Neutrophil (primary cell): ENCODE measurements at regions not wholly inside any gene's neighbourhood (a gene's known extent, or its start where the extent isn't known, plus 50 kb on each side); places are given as distances from the start of the nearest gene placed in this dataset.

Source experiments
- H3K27ac ChIP-seq: fragments of 200-600 bp; sonication (generic); 2 replicates; pipeline ENCODE4 v1.5.1; 2016; ENCODE audit warnings: mild to moderate bottlenecking, moderate library complexity
- H3K27me3 ChIP-seq: fragments of 200-600 bp; sonication (generic); 2 replicates; pipeline ENCODE4 v1.6.0; 2016; ENCODE audit warnings: mild to moderate bottlenecking
- H3K36me3 ChIP-seq: fragments of 200-600 bp; sonication (generic); 2 replicates; pipeline ENCODE4 v1.5.1; 2017
- H3K4me1 ChIP-seq, 2 experiments: fragments of 200-600 bp in 1 of 2; sonication (generic) in 1 of 2; 1 replicate in 1 of 2; 2 replicates in 1 of 2; pipeline versions ENCODE4 v1.5.1 to v1.6.1; 2013 to 2016; ENCODE audit warnings: low read depth in 1 of 2, low read length in 1 of 2, mild to moderate bottlenecking in 1 of 2, moderate library complexity in 1 of 2; ENCODE audit not compliant: control insufficient read depth in 1 of 2, insufficient read depth in 1 of 2
- H3K4me3 ChIP-seq, 2 experiments: fragments of 200-600 bp in 1 of 2; sonication (generic) in 1 of 2; 1 replicate in 1 of 2; 2 replicates in 1 of 2; pipeline ENCODE4 v1.5.1; 2013 to 2016; ENCODE audit warnings: low read depth in 1 of 2, low read length in 1 of 2, mild to moderate bottlenecking in 1 of 2, moderate library complexity in 1 of 2
- H3K9me3 ChIP-seq: fragments of 200-600 bp; sonication (generic); 2 replicates; pipeline ENCODE4 v1.5.1; 2016
- TF ChIP-seq, protein P1 (sequence below): fragments of 200-600 bp; sonication (generic); IDR thresholded peaks from 2 replicates; pipeline ENCODE4 v1.5.1; 2016; ENCODE audit warnings: antibody characterized with exemption

DNA sequence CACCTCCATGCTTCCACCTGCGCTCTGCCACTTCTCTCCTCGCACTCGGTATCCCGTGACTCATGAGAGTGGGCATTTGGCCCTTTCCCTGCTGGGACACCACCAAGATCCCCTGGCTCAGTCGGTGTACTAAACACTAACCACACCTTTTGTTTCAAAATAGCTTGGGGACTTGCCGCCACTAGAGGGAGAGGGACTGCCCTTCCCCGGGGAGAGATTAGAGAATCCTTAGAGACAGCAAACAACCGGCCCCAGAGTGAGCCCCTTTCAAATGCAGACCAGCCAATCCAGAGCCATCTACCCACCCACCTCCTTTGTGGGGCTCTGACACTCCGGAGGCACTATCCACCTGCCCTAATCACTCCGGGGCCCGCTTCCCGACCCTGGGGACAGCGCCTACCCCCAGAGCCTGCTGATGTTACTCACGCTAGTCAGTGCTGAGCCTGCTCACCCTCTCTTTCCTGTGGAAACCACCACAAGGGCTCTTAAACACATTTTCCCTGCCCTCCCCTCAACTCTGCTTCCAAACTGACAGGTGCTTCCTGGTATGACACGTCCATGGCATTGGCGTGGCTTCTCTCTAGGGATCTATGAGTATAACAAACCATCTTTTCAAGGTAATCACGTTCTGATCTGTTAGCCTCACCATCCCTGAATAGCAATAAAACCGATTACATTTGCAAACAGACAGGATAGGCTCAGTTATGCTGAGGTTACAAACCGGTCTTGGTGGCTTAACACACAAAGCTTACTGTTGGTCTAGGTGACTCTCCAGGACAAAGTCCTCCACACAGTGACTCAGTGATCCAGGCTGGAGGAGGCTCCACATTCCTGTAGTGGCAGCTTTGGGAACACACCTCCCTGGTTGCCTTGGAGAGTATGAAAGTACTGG, 180.1 kb upstream of the MVB12B start:
- H3K9me3 ChIP-seq: no peaks in the 10 kb centered on the region
- TF ChIP-seq, protein P1, sequence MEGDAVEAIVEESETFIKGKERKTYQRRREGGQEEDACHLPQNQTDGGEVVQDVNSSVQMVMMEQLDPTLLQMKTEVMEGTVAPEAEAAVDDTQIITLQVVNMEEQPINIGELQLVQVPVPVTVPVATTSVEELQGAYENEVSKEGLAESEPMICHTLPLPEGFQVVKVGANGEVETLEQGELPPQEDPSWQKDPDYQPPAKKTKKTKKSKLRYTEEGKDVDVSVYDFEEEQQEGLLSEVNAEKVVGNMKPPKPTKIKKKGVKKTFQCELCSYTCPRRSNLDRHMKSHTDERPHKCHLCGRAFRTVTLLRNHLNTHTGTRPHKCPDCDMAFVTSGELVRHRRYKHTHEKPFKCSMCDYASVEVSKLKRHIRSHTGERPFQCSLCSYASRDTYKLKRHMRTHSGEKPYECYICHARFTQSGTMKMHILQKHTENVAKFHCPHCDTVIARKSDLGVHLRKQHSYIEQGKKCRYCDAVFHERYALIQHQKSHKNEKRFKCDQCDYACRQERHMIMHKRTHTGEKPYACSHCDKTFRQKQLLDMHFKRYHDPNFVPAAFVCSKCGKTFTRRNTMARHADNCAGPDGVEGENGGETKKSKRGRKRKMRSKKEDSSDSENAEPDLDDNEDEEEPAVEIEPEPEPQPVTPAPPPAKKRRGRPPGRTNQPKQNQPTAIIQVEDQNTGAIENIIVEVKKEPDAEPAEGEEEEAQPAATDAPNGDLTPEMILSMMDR: no peak
- H3K4me3 ChIP-seq: no peak overlapping the region
- no peak overlapping the region for H3K27ac ChIP-seq
- no peaks in the 10 kb centered on the region for H3K4me1 ChIP-seq
- no peaks in the 10 kb centered on the region for H3K36me3 ChIP-seq
- peaks cover 50% of the 10 kb centered on the region for H3K27me3 ChIP-seq

DNA sequence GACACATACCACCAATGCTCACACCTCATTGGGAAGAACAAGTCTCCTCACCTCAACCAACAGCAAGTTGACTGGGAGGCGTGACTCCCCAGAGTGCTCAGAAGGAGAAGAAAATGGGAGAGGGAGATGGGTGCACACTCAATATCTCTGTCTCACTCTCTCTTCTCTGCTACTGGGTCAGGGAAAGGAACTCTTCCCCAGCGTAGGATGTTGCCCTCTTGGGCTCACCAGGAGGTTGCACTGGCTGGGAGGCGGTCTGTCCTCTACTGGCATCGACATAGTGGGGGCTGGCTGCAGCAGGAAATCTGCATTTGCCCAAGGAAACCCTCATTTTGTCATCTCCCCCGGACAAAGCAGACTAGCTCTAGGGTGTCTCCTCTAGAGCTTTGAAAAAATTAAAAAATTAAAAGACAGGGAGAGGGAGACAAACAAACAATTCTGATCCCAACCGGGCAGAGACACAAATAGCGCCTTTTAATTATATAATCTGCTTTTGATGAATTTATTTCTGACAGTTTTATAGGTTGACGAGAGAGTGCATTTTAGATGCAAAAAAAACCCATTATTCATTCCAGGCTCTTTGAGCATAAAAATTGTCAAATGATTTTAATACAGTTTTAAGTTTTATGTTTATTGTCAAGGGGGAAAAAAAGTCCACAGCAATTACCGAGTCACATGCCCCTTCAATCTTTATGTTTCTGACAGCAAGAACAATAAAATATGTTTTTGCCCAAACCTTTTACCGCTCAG, 179.3 kb upstream of the MVB12B start:
- no peaks in the 10 kb centered on the region for H3K36me3 ChIP-seq
- no peak overlapping the region for H3K27ac ChIP-seq
- peaks cover 47% of the 10 kb centered on the region for H3K27me3 ChIP-seq
- H3K4me1 ChIP-seq: no peaks in the 10 kb centered on the region
- TF ChIP-seq, protein P1: no peak
- no peak overlapping the region for H3K4me3 ChIP-seq
- no peaks in the 10 kb centered on the region for H3K9me3 ChIP-seq

DNA sequence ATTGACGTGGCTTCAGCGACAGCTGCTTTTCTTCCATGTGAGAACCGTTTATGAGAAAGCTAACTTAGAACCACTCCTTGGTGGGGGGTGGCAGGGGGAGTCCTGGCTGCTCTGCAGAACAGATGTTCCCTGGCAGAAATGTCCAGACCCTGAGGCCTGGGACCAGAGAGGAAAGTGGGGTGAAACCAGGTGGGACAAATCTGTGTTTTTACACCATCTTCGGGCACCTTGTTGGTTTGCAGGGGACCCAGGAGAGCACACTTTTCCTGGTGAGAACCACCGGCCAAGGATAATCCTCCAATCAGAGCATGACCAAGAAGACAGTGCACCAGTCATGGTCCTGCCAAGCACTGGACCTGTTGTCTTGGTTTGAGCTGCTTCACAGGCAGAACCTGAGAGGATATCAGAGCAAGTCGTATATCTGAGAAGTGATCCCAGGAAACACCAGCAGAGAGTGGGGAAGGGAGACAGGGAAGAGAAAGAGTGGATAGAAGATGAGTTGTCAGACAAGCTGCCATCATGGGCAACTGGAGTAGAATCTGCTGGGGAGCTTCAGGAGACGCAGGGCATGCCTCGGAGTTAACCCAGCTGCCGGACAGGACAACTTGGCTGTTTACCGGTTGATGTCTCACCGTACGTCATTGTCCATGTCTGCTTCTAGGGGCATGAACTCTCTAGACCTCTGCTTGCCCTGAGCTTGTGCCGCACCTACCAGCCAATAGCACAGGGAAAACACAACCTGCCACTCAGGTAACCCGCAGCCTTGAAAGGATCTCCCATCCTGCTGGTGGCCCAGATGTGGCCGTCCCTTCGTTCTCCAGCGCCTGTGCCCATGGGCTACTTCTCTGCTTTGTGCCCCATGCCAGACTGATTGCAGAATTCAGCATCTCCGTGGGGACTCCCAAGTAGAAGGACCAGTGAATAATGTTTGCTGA, 178.4 kb upstream of the MVB12B start:
- H3K4me1 ChIP-seq: no peaks in the 10 kb centered on the region
- no peak overlapping the region for H3K4me3 ChIP-seq
- H3K9me3 ChIP-seq: no peaks in the 10 kb centered on the region
- H3K27me3 ChIP-seq: peaks cover 47% of the 10 kb centered on the region
- TF ChIP-seq, protein P1: no peak
- no peak overlapping the region for H3K27ac ChIP-seq
- H3K36me3 ChIP-seq: no peaks in the 10 kb centered on the region

DNA sequence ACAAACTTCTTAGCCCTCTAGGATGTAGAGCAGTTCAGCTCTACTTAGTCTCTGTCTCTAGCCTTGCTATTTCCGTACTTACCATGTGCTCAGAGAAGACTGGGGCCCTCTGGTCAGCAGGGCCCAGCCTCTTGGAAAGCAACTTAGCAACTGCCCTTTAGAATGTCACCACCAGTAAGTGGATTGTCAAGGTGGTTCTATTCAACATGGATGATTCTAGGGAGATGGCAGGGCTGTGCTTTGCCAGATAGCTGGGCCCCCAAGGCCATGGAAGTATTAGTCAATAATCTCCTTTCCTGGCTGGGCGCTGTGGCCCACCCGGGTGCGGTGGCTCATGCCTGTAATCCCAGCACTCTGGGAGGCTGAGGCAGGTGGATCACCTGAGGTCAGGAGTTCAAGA, 177.6 kb upstream of the MVB12B start:
- H3K4me3 ChIP-seq: no peak overlapping the region
- H3K9me3 ChIP-seq: no peaks in the 10 kb centered on the region
- TF ChIP-seq, protein P1: no peak
- peaks cover 46% of the 10 kb centered on the region for H3K27me3 ChIP-seq
- no peaks in the 10 kb centered on the region for H3K4me1 ChIP-seq
- no peak overlapping the region for H3K27ac ChIP-seq
- no peaks in the 10 kb centered on the region for H3K36me3 ChIP-seq

DNA sequence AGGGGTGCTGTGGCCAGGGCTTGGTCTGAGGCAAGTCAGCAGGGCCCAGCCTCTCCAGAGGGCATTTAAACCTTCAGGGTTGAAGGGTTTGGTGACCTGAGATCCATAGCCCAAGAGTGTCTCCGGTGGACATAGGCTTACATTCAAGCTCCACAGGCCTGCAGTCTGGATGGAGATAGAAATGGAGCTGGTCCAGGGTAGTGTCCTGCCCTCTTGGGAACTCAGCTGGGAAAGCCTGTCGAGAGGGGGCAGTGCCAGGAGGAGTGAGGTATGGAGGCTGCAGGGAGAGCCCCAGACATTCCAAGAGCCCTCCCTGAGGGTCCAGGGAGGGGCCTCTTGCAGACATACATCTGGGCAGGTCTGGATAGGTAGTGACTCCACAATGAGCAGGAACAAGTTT, 177.0 kb upstream of the MVB12B start:
- Histone ChIP-seq H3K4me1 (no peaks in the 10 kb centered on the region), H3K27me3 (peaks cover 41% of the 10 kb centered on the region), H3K36me3 (no peaks in the 10 kb centered on the region), H3K4me3 (no peak overlapping the region), H3K9me3 (no peaks in the 10 kb centered on the region), H3K27ac (no peak overlapping the region)
- TF ChIP-seq, protein P1: no peak
